Gastroesophageal sphincter (tissue), 4 donors: ENCODE measurements at regions not wholly inside any gene's neighbourhood (a gene's known extent, or its start where the extent isn't known, plus 50 kb on each side); places are given as distances from the start of the nearest gene placed in this dataset.

Experiments used
- ATAC-seq: fragments of 150-250 bp; one replicate; pipeline ENCODE4 v1.9.1; 2016; ENCODE audit warnings: mild to moderate bottlenecking, moderate library complexity
- H3K27ac ChIP-seq, 4 donors: fragments of 200-600 bp; sonication (generic) in 3 of 4; 1 replicate in 3 of 4; 2 replicates in 1 of 4; pipeline ENCODE4 v1.5.1; 2016 to 2019
- H3K27me3 ChIP-seq: fragments of 200-600 bp; sonication (generic); one replicate; pipeline ENCODE4 v1.5.1; 2019
- H3K36me3 ChIP-seq, 2 donors: fragments of 200-600 bp; sonication (generic); one replicate each; pipeline ENCODE4 v1.5.1; 2019; ENCODE audit warnings: control low read depth in 1 of 2
- H3K4me1 ChIP-seq, 3 donors: fragments of 200-600 bp; sonication (generic); 1 replicate in 2 of 3; 2 replicates in 1 of 3; pipeline ENCODE4 v1.5.1; 2016 to 2019; ENCODE audit warnings: control low read depth in 2 of 3
- H3K4me3 ChIP-seq, 2 donors: fragments of 200-600 bp; sonication (generic); one replicate each; pipeline ENCODE4 v1.5.1; 2019; ENCODE audit warnings: mild to moderate bottlenecking in 1 of 2, moderate library complexity in 1 of 2
- H3K9me3 ChIP-seq, 3 donors: fragments of 200-600 bp; sonication (generic); one replicate each; pipeline ENCODE4 v1.5.1; 2017 to 2019; ENCODE audit warnings: control low read depth in 2 of 3
- EP300 ChIP-seq: sonication (generic); formaldehyde crosslinking; IDR thresholded peaks from one replicate; pipeline ENCODE4 v1.6.1; 2017; ENCODE audit warnings: antibody characterized with exemption, mild to moderate bottlenecking
- POLR2A ChIP-seq, 2 donors: fragments of 450-650 bp; IDR thresholded peaks; one replicate each; pipeline ENCODE4 v1.6.1; 2017; ENCODE audit warnings: antibody characterized with exemption in 2 of 2, mild to moderate bottlenecking in 2 of 2, moderate library complexity in 1 of 2
- POLR2AphosphoS5 ChIP-seq: sonication (generic); formaldehyde crosslinking; IDR thresholded peaks from one replicate; pipeline ENCODE4 v1.6.1; 2017; ENCODE audit warnings: antibody characterized with exemption
- WGBS, 2 donors: methylation state at CpG; one replicate each; pipeline ENCODE4 v1.1.5; 2018; ENCODE audit warnings: low coverage in 1 of 2; 5-methylcytosine and 5-hydroxymethylcytosine counted together
- TF ChIP-seq, protein P1 (sequence below), 4 experiments: fragments of 200-600 bp in 2 of 4; fragments of 450-650 bp in 2 of 4; sonication (generic) in 1 of 4; IDR thresholded peaks; one replicate each; pipeline ENCODE4 v1.5.1; 2017 to 2019; ENCODE audit warnings: antibody characterized with exemption in 4 of 4, mild to moderate bottlenecking in 2 of 4, moderate library complexity in 2 of 4

DNA sequence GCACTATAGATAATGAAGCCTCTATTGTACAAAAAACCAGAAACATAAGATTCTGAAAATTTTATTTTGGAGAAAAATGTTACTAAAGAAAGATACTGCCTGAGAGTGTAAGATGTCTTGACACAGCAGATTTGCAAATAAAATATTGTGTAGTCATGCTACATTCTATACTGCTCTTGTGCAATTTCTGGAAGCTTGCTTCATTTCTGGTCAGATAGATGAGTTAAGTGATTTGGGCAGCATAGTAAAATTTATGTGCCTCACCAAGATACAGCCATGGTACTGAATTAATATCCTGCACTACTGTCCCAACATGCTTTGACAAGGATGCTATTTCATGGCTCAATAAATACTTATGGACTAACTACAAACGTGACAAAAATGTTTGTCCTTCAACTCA lies 55.1 kb upstream of the STARD13 start:
- no peaks in the 10 kb centered on the region for H3K9me3 ChIP-seq
- no peaks in the 10 kb centered on the region for H3K27me3 ChIP-seq
- ATAC-seq = no peak
- no peak overlapping the region for H3K4me3 ChIP-seq
- WGBS, 2 donors = 50 to 91% methylated on average over 1 of the region's 1 CpG
- H3K27ac ChIP-seq = no peak overlapping the region
- no peak for TF ChIP-seq EP300
- TF ChIP-seq, protein P1, sequence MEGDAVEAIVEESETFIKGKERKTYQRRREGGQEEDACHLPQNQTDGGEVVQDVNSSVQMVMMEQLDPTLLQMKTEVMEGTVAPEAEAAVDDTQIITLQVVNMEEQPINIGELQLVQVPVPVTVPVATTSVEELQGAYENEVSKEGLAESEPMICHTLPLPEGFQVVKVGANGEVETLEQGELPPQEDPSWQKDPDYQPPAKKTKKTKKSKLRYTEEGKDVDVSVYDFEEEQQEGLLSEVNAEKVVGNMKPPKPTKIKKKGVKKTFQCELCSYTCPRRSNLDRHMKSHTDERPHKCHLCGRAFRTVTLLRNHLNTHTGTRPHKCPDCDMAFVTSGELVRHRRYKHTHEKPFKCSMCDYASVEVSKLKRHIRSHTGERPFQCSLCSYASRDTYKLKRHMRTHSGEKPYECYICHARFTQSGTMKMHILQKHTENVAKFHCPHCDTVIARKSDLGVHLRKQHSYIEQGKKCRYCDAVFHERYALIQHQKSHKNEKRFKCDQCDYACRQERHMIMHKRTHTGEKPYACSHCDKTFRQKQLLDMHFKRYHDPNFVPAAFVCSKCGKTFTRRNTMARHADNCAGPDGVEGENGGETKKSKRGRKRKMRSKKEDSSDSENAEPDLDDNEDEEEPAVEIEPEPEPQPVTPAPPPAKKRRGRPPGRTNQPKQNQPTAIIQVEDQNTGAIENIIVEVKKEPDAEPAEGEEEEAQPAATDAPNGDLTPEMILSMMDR (IDR thresholded peaks at IDR 0.05) = no peak
- TF ChIP-seq POLR2AphosphoS5 = no peak
- no peak for TF ChIP-seq POLR2A (IDR thresholded peaks at IDR 0.05)
- no peaks in the 10 kb centered on the region for H3K36me3 ChIP-seq
- H3K4me1 ChIP-seq = peaks cover 0 to 9% (median 0%) of the 10 kb centered on the region in 3 donors

DNA sequence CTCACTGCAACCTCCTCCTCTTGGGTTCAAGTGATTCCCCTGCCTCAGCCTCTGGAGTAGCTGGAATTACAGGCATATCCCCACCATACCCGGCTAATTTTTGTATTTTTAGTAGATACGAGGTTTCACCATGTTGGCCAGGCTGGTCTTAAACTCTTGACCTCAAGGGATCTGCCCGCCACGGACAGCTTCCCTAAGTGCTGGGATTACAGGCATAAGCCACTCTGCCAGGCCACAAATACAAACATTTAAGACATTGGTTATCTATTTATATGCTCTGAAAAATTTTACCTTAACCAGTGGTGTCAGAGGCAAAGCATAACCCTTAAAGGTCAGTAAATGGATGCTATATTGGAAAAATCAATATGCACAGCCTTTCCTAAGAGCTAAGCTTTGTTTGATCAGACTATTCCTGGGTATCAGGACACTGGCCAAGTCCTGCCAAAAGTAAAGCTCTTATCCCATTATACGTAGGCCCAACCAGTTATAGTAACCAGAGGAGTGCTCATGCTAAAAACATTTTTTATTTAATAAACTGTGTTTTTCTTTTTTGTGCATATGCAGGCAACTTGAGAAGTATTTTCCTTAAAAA lies 56.4 kb upstream of the STARD13 start:
- Histone ChIP-seq H3K4me1 (peaks cover 0 to 10% (median 0%) of the 10 kb centered on the region in 3 donors), H3K9me3 (no peaks in the 10 kb centered on the region), H3K27me3 (no peaks in the 10 kb centered on the region), H3K27ac (no peak overlapping the region), H3K4me3 (no peak overlapping the region), H3K36me3 (no peaks in the 10 kb centered on the region)
- no peak for TF ChIP-seq POLR2A (IDR thresholded peaks at IDR 0.05)
- no peak for TF ChIP-seq EP300
- TF ChIP-seq, protein P1 (IDR thresholded peaks at IDR 0.05) = no peak
- TF ChIP-seq POLR2AphosphoS5 = no peak
- ATAC-seq = no peak
- 80 to 81% methylated on average over 3 to 4 of the region's 5 CpGs for WGBS, 2 donors

DNA sequence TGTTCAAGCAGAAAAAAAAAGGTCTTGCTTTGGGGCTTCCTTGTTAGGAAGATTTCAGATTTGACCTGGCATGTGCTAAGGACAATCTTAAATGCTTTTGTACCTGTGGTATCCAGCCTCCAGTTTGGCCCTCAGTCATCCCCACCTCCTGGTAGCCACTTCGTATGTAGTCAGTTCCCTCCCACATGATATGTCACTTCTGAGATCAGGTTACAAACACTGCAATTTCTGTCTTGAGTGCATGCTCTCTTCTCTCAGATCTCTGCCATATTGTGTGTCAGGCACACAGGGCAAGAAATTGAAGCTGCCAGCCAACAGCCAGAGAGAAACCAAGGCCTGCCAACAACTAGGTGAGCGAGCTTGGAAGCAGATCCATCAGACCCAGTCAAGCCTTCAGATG lies 60.3 kb upstream of the STARD13 start:
- H3K36me3 ChIP-seq = peaks cover 0 to 3% of the 10 kb centered on the region in 2 donors
- H3K27ac ChIP-seq = no peak overlapping the region
- peaks cover 0 to 43% (median 7%) of the 10 kb centered on the region in 3 donors for H3K4me1 ChIP-seq
- ATAC-seq = no peak
- no peaks in the 10 kb centered on the region for H3K9me3 ChIP-seq
- 100% methylated on average over 1 of the region's 2 CpGs; no CpG with 5 or more reads in 1 of the 2 donors for WGBS, 2 donors
- no peak overlapping the region for H3K4me3 ChIP-seq
- TF ChIP-seq POLR2AphosphoS5 (no peak), EP300 (no peak), POLR2A (IDR thresholded peaks at IDR 0.05) (no peak)
- TF ChIP-seq, protein P1 (IDR thresholded peaks at IDR 0.05) = no peak
- H3K27me3 ChIP-seq = no peaks in the 10 kb centered on the region

DNA sequence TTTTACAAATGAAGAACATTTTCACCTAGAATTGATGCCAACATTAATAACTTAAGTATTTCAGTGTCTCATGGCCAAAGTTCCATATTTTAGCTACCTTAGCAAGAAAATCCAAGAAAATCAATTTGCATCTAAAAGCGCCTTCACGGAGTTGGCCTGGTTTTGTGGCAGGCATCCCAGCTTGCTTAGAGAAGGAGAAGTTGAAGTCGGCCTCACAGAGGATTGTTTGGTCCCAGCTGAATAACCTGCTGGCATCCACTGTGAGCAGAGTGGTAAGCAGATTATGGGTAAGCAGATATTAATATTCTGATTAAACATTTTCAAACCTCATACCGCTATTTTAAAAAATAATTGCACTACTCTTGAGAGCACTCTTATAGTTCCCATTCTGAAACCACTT lies 62.3 kb upstream of the STARD13 start:
- Histone ChIP-seq H3K4me3 (peak overlapping the region in 1 of 2 donors; percentile 81), H3K36me3 (peaks cover 0 to 3% of the 10 kb centered on the region in 2 donors), H3K27ac (peak overlapping the region in 2 of 4 donors; percentile 89 to 95), H3K27me3 (no peaks in the 10 kb centered on the region), H3K9me3 (no peaks in the 10 kb centered on the region), H3K4me1 (peaks cover 0 to 42% (median 7%) of the 10 kb centered on the region in 3 donors)
- TF ChIP-seq POLR2AphosphoS5 = no peak
- TF ChIP-seq EP300 = no peak
- no peak for TF ChIP-seq POLR2A (IDR thresholded peaks at IDR 0.05)
- TF ChIP-seq, protein P1 (IDR thresholded peaks at IDR 0.05) = no peak
- ATAC-seq = no peak
- WGBS, 2 donors = 41 to 56% methylated on average over 4 of the region's 4 CpGs

DNA sequence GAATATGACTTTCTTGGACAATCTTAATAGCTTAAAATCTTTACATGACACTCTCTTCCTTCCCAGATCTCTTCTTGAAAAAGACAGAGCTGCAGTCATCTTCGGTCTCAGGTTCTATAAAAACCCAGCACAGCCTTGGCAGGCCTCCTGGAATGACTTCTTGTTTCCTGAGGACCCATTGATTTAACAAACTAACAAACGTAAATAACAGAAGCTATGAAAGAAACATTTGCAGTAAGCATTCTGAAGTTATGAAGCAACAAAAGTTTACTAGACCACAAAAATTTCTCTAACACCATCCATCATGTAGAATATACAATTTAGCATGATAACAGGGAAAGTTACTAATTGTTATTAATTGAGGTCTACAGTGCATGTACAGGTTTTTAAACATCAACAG lies 62.8 kb upstream of the STARD13 start:
- 39 to 47% methylated on average over 2 of the region's 2 CpGs for WGBS, 2 donors
- ATAC-seq = no peak
- Histone ChIP-seq H3K4me3 (peak overlapping the region in 1 of 2 donors; percentile 81), H3K27ac (peak overlapping the region in 3 of 4 donors; percentile 79 to 95 (median 89)), H3K4me1 (peaks cover 0 to 42% (median 7%) of the 10 kb centered on the region in 3 donors), H3K27me3 (no peaks in the 10 kb centered on the region), H3K9me3 (no peaks in the 10 kb centered on the region), H3K36me3 (peaks cover 0 to 3% of the 10 kb centered on the region in 2 donors)
- TF ChIP-seq POLR2AphosphoS5 (no peak), EP300 (no peak), POLR2A (IDR thresholded peaks at IDR 0.05) (no peak)
- TF ChIP-seq, protein P1 (IDR thresholded peaks at IDR 0.05) = no peak
